Peyer's patch (tissue), 4 donors: ENCODE measurements at regions not wholly inside any gene's neighbourhood (a gene's known extent, or its start where the extent isn't known, plus 50 kb on each side); places are given as distances from the start of the nearest gene placed in this dataset.

ENCODE experiments used
- CTCF ChIP-seq, 6 experiments: fragments of 450-650 bp in 4 of 6; fragments of 200-600 bp in 2 of 6; sonication (generic) in 1 of 6; IDR thresholded peaks; one replicate each; pipeline ENCODE4 v1.5.1; 2017 to 2019; ENCODE audit warnings: antibody characterized with exemption in 6 of 6, mild to moderate bottlenecking in 3 of 6, moderate library complexity in 1 of 6
- POLR2A ChIP-seq, 2 donors: fragments of 450-650 bp; IDR thresholded peaks; one replicate each; pipeline ENCODE4 v1.5.1; 2017; ENCODE audit warnings: antibody characterized with exemption in 2 of 2, mild to moderate bottlenecking in 2 of 2, moderate library complexity in 2 of 2

- TF ChIP-seq POLR2A (IDR thresholded peaks at IDR 0.05) (no peak), CTCF (IDR thresholded peaks at IDR 0.05) (no peak)
These were observed 237.4 kb downstream of the RNF144A start for GRCh38 chr2:7154656-7155055.
